Lung (tissue), 11 donors: ENCODE measurements at regions not wholly inside any gene's neighbourhood (a gene's known extent, or its start where the extent isn't known, plus 50 kb on each side); places are given as distances from the start of the nearest gene placed in this dataset.
"Not testable (repeated sequence)": the region's sequence is repeated elsewhere in the genome, so short reads cannot be mapped to it uniquely, and the experiment has no call there.

Experiments used
- ATAC-seq: fragments of 200-7000 bp; cut with Tn5 transposase; one replicate; pipeline ENCODE4 v1.9.1; 2020; ENCODE audit warnings: moderate number of reproducible peaks; ENCODE audit not compliant: insufficient read depth, low FRiP score
- DNase-seq, 3 donors: peaks; one replicate each; pipeline ENCODE4 v3.0.0-alpha.2; 2013 to 2017
- H3K27ac ChIP-seq, 2 donors: one replicate each; pipeline ENCODE4 v1.5.1; 2013; ENCODE audit warnings: mild to moderate bottlenecking in 2 of 2, moderate library complexity in 2 of 2, control low read depth in 1 of 2, inconsistent platforms in 1 of 2, low read depth in 1 of 2, low read length in 1 of 2
- H3K27me3 ChIP-seq, 3 donors: one replicate each; pipeline ENCODE4 v1.5.1; 2013; ENCODE audit warnings: low read length in 2 of 3; ENCODE audit not compliant: control insufficient read depth in 3 of 3, insufficient read depth in 3 of 3
- H3K36me3 ChIP-seq, 4 donors: one replicate each; pipeline ENCODE4 v1.5.1; 2013; ENCODE audit warnings: low read length in 4 of 4, mild to moderate bottlenecking in 1 of 4, moderate library complexity in 1 of 4; ENCODE audit not compliant: control insufficient read depth in 4 of 4, insufficient read depth in 4 of 4
- H3K4me1 ChIP-seq, 5 donors: one replicate each; pipeline ENCODE4 v1.5.1; 2013; ENCODE audit warnings: low read length in 5 of 5, mild to moderate bottlenecking in 2 of 5, moderate library complexity in 1 of 5; ENCODE audit not compliant: control insufficient read depth in 5 of 5, insufficient read depth in 5 of 5
- H3K4me3 ChIP-seq: one replicate; pipeline ENCODE4 v1.5.1; 2013; ENCODE audit warnings: mild to moderate bottlenecking, control low read depth, moderate library complexity
- H3K9ac ChIP-seq, 2 donors: one replicate each; pipeline ENCODE4 v1.5.1; 2013; ENCODE audit warnings: low read length in 2 of 2, control low read depth in 1 of 2; ENCODE audit not compliant: insufficient read depth in 1 of 2
- H3K9me3 ChIP-seq, 4 donors: one replicate each; pipeline ENCODE4 v1.5.1; 2013; ENCODE audit warnings: low read length in 3 of 4, mild to moderate bottlenecking in 1 of 4, moderate library complexity in 1 of 4; ENCODE audit not compliant: control insufficient read depth in 4 of 4, insufficient read depth in 3 of 4
- CTCF ChIP-seq: IDR thresholded peaks from 2 replicates; pipeline ENCODE4 v1.5.1; 2012; ENCODE audit warnings: mild to moderate bottlenecking; ENCODE audit errors: control extremely low read depth, extremely low read depth
- WGBS, 2 donors: extraction: QIAGEN DNeasy Blood & Tissue Kit; methylation state at CpG; one replicate each; pipeline ENCODE4 v1.1.7; 2013; 5-methylcytosine and 5-hydroxymethylcytosine counted together
- donor health status: control.
- donor health status: control.
- donor health status: Bipolar disorder and iron deficiency.
- donor health status: healthy.
- donor health status: DM: yes; HTN: yes; CAD: no.

GRCh38 chr7:26084418-26084817 is 67.6 kb upstream of the NFE2L3 start:
- no peak for TF ChIP-seq CTCF
- Histone ChIP-seq H3K27me3 (peaks cover 0 to 4% (median 3%) of the 10 kb centered on the region in 3 donors), H3K4me3 (no peak overlapping the region), H3K4me1 (no peaks in the 10 kb centered on the region), H3K36me3 (no peaks in the 10 kb centered on the region), H3K9ac (no peak overlapping the region), H3K27ac (no peak overlapping the region), H3K9me3 (no peaks in the 10 kb centered on the region)
- ATAC-seq (no peak), DNase-seq (no peak)
- WGBS, 2 donors: 95 to 96% methylated on average over 7 of the region's 7 CpGs

- no peak for ATAC-seq
- Histone ChIP-seq H3K9me3 (no peaks in the 10 kb centered on the region), H3K27ac (no peak overlapping the region), H3K27me3 (peaks cover 0 to 4% (median 0%) of the 10 kb centered on the region in 3 donors), H3K4me3 (no peak overlapping the region), H3K4me1 (no peaks in the 10 kb centered on the region), H3K36me3 (no peaks in the 10 kb centered on the region), H3K9ac (no peak overlapping the region)
- DNase-seq: no peak
- 90 to 97% methylated on average over 7 of the region's 7 CpGs for WGBS, 2 donors
- TF ChIP-seq CTCF: no peak
These were observed 66.2 kb upstream of the NFE2L3 start for GRCh38 chr7:26085771-26086170.

GRCh38 chr7:26087321-26088091 is 64.5 kb upstream of the NFE2L3 start:
- Histone ChIP-seq H3K4me3 (no peak overlapping the region), H3K27me3 (peaks cover 0 to 1% (median 0%) of the 10 kb centered on the region in 3 donors), H3K36me3 (no peaks in the 10 kb centered on the region), H3K4me1 (no peaks in the 10 kb centered on the region), H3K9me3 (no peaks in the 10 kb centered on the region), H3K9ac (no peak overlapping the region), H3K27ac (no peak overlapping the region)
- no peak for DNase-seq
- 83 to 86% methylated on average over 7 of the region's 7 CpGs for WGBS, 2 donors
- ATAC-seq: no peak
- TF ChIP-seq CTCF: no peak

- ATAC-seq, H3K4me3 ChIP-seq, H3K36me3 ChIP-seq, DNase-seq, H3K9me3 ChIP-seq, H3K27me3 ChIP-seq, H3K9ac ChIP-seq, H3K4me1 ChIP-seq, H3K27ac ChIP-seq: not testable (repeated sequence)
- WGBS, 2 donors: 59 to 70% methylated on average over 6 of the region's 6 CpGs
These were observed 62.5 kb upstream of the NFE2L3 start for GRCh38 chr7:26089469-26089868.
